HG03060 (cell line): ENCODE measurements at regions not wholly inside any gene's neighbourhood (a gene's known extent, or its start where the extent isn't known, plus 50 kb on each side); places are given as distances from the start of the nearest gene placed in this dataset.
"Not testable (repeated sequence)": the region's sequence is repeated elsewhere in the genome, so short reads cannot be mapped to it uniquely, and the experiment has no call there.

Source experiments
- ATAC-seq: cut with Tn5 transposase; IDR thresholded peaks from one replicate; pipeline ENCODE4 v1.9.1; 2021; ENCODE audit warnings: low read depth, moderate number of reproducible peaks; ENCODE audit not compliant: unreplicated experiment

GRCh38 chr7:49577576-49577975 lies 195.9 kb upstream of the VWC2 start:
- no peak for ATAC-seq

GRCh38 chr7:49579408-49579807 lies 194.0 kb upstream of the VWC2 start:
- no peak for ATAC-seq

- no peak for ATAC-seq
Measured at GRCh38 chr7:49580000-49580399, 193.4 kb upstream of the VWC2 start.

- no peak for ATAC-seq
Measured at GRCh38 chr7:49580761-49581160, 192.7 kb upstream of the VWC2 start.

GRCh38 chr7:49583440-49583839 lies 190.0 kb upstream of the VWC2 start:
- ATAC-seq = no peak

- ATAC-seq = no peak
Measured at GRCh38 chr7:49596701-49597491, 176.5 kb upstream of the VWC2 start.

GRCh38 chr7:49597805-49598204 lies 175.6 kb upstream of the VWC2 start:
- ATAC-seq = no peak

- no peak for ATAC-seq
Measured at GRCh38 chr7:49611951-49612350, 161.5 kb upstream of the VWC2 start.

- ATAC-seq = no peak
Measured at GRCh38 chr7:49613759-49614158, 159.7 kb upstream of the VWC2 start.

GRCh38 chr7:49614974-49615373 lies 158.5 kb upstream of the VWC2 start:
- not testable (repeated sequence) for ATAC-seq

- ATAC-seq = no peak
Measured at GRCh38 chr7:49618028-49618427, 155.4 kb upstream of the VWC2 start.

- ATAC-seq = no peak
Measured at GRCh38 chr7:49623943-49624342, 149.5 kb upstream of the VWC2 start.

- ATAC-seq = no peak
Measured at GRCh38 chr7:49624611-49625010, 148.8 kb upstream of the VWC2 start.

GRCh38 chr7:49630513-49630912 lies 142.9 kb upstream of the VWC2 start:
- no peak for ATAC-seq

GRCh38 chr7:49631071-49631815 lies 142.2 kb upstream of the VWC2 start:
- ATAC-seq = no peak

GRCh38 chr7:49631960-49632359 lies 141.5 kb upstream of the VWC2 start:
- ATAC-seq = no peak

- ATAC-seq = no peak
Measured at GRCh38 chr7:49635800-49636199, 137.6 kb upstream of the VWC2 start.

- no peak for ATAC-seq
Measured at GRCh38 chr7:49636400-49636799, 137.0 kb upstream of the VWC2 start.

GRCh38 chr7:49638166-49638565 lies 135.3 kb upstream of the VWC2 start:
- ATAC-seq = no peak

GRCh38 chr7:49639068-49639593 lies 134.3 kb upstream of the VWC2 start:
- no peak for ATAC-seq

- ATAC-seq = no peak
Measured at GRCh38 chr7:49639808-49640207, 133.6 kb upstream of the VWC2 start.

- no peak for ATAC-seq
Measured at GRCh38 chr7:49643321-49643720, 130.1 kb upstream of the VWC2 start.
